ENCODE measurements at regions not wholly inside any gene's neighbourhood (a gene's known extent, or its start where the extent isn't known, plus 50 kb on each side); places are given as distances from the start of the nearest gene placed in this dataset.

- Histone ChIP-seq H3K36me3 (ENCODE audit: insufficient read depth, low read length) (no peaks in the 10 kb centered on the region), H3K4me1 (ENCODE audit: insufficient read depth, low read length) (no peaks in the 10 kb centered on the region), H3K9ac (ENCODE audit: low read depth, low read length) (no peak overlapping the region), H3K4me3 (ENCODE audit: low read length) (no peak overlapping the region), H3K27ac (ENCODE audit: low read depth, low read length) (no peak overlapping the region), H3K27me3 (ENCODE audit: insufficient read depth, low read length) (no peaks in the 10 kb centered on the region), H3K9me3 (ENCODE audit: insufficient read depth, low read depth, low read length) (no peaks in the 10 kb centered on the region)
- 69% methylated on average over 3 of the region's 3 CpGs for WGBS
Observed at GRCh38 chr4:180234730-180235129, 2008.5 kb upstream of the TENM3 start.

GRCh38 chr4:180240670-180241069 lies 2002.5 kb upstream of the TENM3 start:
- no peaks in the 10 kb centered on the region for H3K9me3 ChIP-seq (ENCODE audit: insufficient read depth, low read depth, low read length)
- H3K9ac ChIP-seq (ENCODE audit: low read depth, low read length): no peak overlapping the region
- 92% methylated on average over 2 of the region's 2 CpGs for WGBS
- no peaks in the 10 kb centered on the region for H3K27me3 ChIP-seq (ENCODE audit: insufficient read depth, low read length)
- no peak overlapping the region for H3K4me3 ChIP-seq (ENCODE audit: low read length)
- no peaks in the 10 kb centered on the region for H3K4me1 ChIP-seq (ENCODE audit: insufficient read depth, low read length)
- no peaks in the 10 kb centered on the region for H3K36me3 ChIP-seq (ENCODE audit: insufficient read depth, low read length)
- H3K27ac ChIP-seq (ENCODE audit: low read depth, low read length): no peak overlapping the region

GRCh38 chr4:180253419-180253818 lies 1989.8 kb upstream of the TENM3 start:
- Histone ChIP-seq H3K4me3 (ENCODE audit: low read length) (no peak overlapping the region), H3K4me1 (ENCODE audit: insufficient read depth, low read length) (no peaks in the 10 kb centered on the region), H3K9me3 (ENCODE audit: insufficient read depth, low read depth, low read length) (no peaks in the 10 kb centered on the region), H3K27me3 (ENCODE audit: insufficient read depth, low read length) (no peaks in the 10 kb centered on the region), H3K27ac (ENCODE audit: low read depth, low read length) (no peak overlapping the region), H3K9ac (ENCODE audit: low read depth, low read length) (no peak overlapping the region), H3K36me3 (ENCODE audit: insufficient read depth, low read length) (no peaks in the 10 kb centered on the region)
- no CpG with 5 or more reads among the region's 1 CpG for WGBS

- Histone ChIP-seq H3K4me1 (ENCODE audit: insufficient read depth, low read length) (peaks cover 4% of the 10 kb centered on the region; the same call in 1 of the 2 replicates), H3K36me3 (ENCODE audit: insufficient read depth, low read length) (no peaks in the 10 kb centered on the region), H3K9me3 (ENCODE audit: insufficient read depth, low read depth, low read length) (no peaks in the 10 kb centered on the region), H3K27ac (ENCODE audit: low read depth, low read length) (no peak overlapping the region), H3K4me3 (ENCODE audit: low read length) (no peak overlapping the region), H3K9ac (ENCODE audit: low read depth, low read length) (no peak overlapping the region), H3K27me3 (ENCODE audit: insufficient read depth, low read length) (no peaks in the 10 kb centered on the region)
- 65% methylated on average over 2 of the region's 2 CpGs for WGBS
Observed at GRCh38 chr4:180261346-180261745, 1981.9 kb upstream of the TENM3 start.

GRCh38 chr4:180280076-180280475 lies 1963.1 kb upstream of the TENM3 start:
- Histone ChIP-seq H3K9ac (ENCODE audit: low read depth, low read length) (no peak overlapping the region), H3K4me3 (ENCODE audit: low read length) (no peak overlapping the region), H3K4me1 (ENCODE audit: insufficient read depth, low read length) (no peaks in the 10 kb centered on the region), H3K27me3 (ENCODE audit: insufficient read depth, low read length) (no peaks in the 10 kb centered on the region), H3K9me3 (ENCODE audit: insufficient read depth, low read depth, low read length) (no peaks in the 10 kb centered on the region), H3K27ac (ENCODE audit: low read depth, low read length) (no peak overlapping the region), H3K36me3 (ENCODE audit: insufficient read depth, low read length) (no peaks in the 10 kb centered on the region)
- WGBS: no CpG with 5 or more reads among the region's 3 CpGs

- no peaks in the 10 kb centered on the region for H3K9me3 ChIP-seq (ENCODE audit: insufficient read depth, low read depth, low read length)
- H3K4me1 ChIP-seq (ENCODE audit: insufficient read depth, low read length): no peaks in the 10 kb centered on the region
- WGBS: 88% methylated on average over 6 of the region's 6 CpGs
- no peaks in the 10 kb centered on the region for H3K27me3 ChIP-seq (ENCODE audit: insufficient read depth, low read length)
- H3K4me3 ChIP-seq (ENCODE audit: low read length): no peak overlapping the region
- no peak overlapping the region for H3K27ac ChIP-seq (ENCODE audit: low read depth, low read length)
- H3K9ac ChIP-seq (ENCODE audit: low read depth, low read length): no peak overlapping the region
- H3K36me3 ChIP-seq (ENCODE audit: insufficient read depth, low read length): no peaks in the 10 kb centered on the region
Observed at GRCh38 chr4:180280726-180281297, 1962.4 kb upstream of the TENM3 start.

- Histone ChIP-seq H3K27me3 (ENCODE audit: insufficient read depth, low read length) (no peaks in the 10 kb centered on the region), H3K4me1 (ENCODE audit: insufficient read depth, low read length) (no peaks in the 10 kb centered on the region), H3K9ac (ENCODE audit: low read depth, low read length) (no peak overlapping the region), H3K9me3 (ENCODE audit: insufficient read depth, low read depth, low read length) (no peaks in the 10 kb centered on the region), H3K27ac (ENCODE audit: low read depth, low read length) (no peak overlapping the region), H3K36me3 (ENCODE audit: insufficient read depth, low read length) (no peaks in the 10 kb centered on the region), H3K4me3 (ENCODE audit: low read length) (no peak overlapping the region)
- WGBS: 94% methylated on average over 3 of the region's 3 CpGs
Observed at GRCh38 chr4:180281724-180282123, 1961.5 kb upstream of the TENM3 start.

GRCh38 chr4:180284267-180284666 lies 1958.9 kb upstream of the TENM3 start:
- Histone ChIP-seq H3K4me3 (ENCODE audit: low read length) (no peak overlapping the region), H3K9me3 (ENCODE audit: insufficient read depth, low read depth, low read length) (no peaks in the 10 kb centered on the region), H3K36me3 (ENCODE audit: insufficient read depth, low read length) (no peaks in the 10 kb centered on the region), H3K4me1 (ENCODE audit: insufficient read depth, low read length) (no peaks in the 10 kb centered on the region), H3K9ac (ENCODE audit: low read depth, low read length) (no peak overlapping the region), H3K27me3 (ENCODE audit: insufficient read depth, low read length) (no peaks in the 10 kb centered on the region), H3K27ac (ENCODE audit: low read depth, low read length) (no peak overlapping the region)
- 67% methylated on average over 3 of the region's 3 CpGs for WGBS

- Histone ChIP-seq H3K27ac (ENCODE audit: low read depth, low read length) (no peak overlapping the region), H3K4me1 (ENCODE audit: insufficient read depth, low read length) (no peaks in the 10 kb centered on the region), H3K9ac (ENCODE audit: low read depth, low read length) (no peak overlapping the region), H3K27me3 (ENCODE audit: insufficient read depth, low read length) (no peaks in the 10 kb centered on the region), H3K4me3 (ENCODE audit: low read length) (no peak overlapping the region), H3K36me3 (ENCODE audit: insufficient read depth, low read length) (no peaks in the 10 kb centered on the region), H3K9me3 (ENCODE audit: insufficient read depth, low read depth, low read length) (no peaks in the 10 kb centered on the region)
- WGBS: no CpG with 5 or more reads among the region's 1 CpG
Observed at GRCh38 chr4:180285796-180286195, 1957.4 kb upstream of the TENM3 start.

GRCh38 chr4:180292339-180292738 lies 1950.9 kb upstream of the TENM3 start:
- no CpG with 5 or more reads among the region's 1 CpG for WGBS
- H3K27me3 ChIP-seq (ENCODE audit: insufficient read depth, low read length): no peaks in the 10 kb centered on the region

GRCh38 chr4:180296036-180296599 lies 1947.1 kb upstream of the TENM3 start:
- WGBS: 77% methylated on average over 3 of the region's 4 CpGs
- Histone ChIP-seq H3K9me3 (ENCODE audit: insufficient read depth, low read depth, low read length) (0 out of 2 replicates have a peak, but pooled peaks cover 3% of the 10 kb centered on the region), H3K4me1 (ENCODE audit: insufficient read depth, low read length) (no peaks in the 10 kb centered on the region), H3K27ac (ENCODE audit: low read depth, low read length) (no peak overlapping the region), H3K9ac (ENCODE audit: low read depth, low read length) (no peak overlapping the region), H3K4me3 (ENCODE audit: low read length) (no peak overlapping the region), H3K27me3 (ENCODE audit: insufficient read depth, low read length) (no peaks in the 10 kb centered on the region), H3K36me3 (ENCODE audit: insufficient read depth, low read length) (no peaks in the 10 kb centered on the region)

More at GRCh38 chr4:180292339-180292738, 1950.9 kb upstream of the TENM3 start:
- Histone ChIP-seq H3K4me1 (ENCODE audit: insufficient read depth, low read length) (no peaks in the 10 kb centered on the region), H3K36me3 (ENCODE audit: insufficient read depth, low read length) (no peaks in the 10 kb centered on the region), H3K4me3 (ENCODE audit: low read length) (no peak overlapping the region), H3K9ac (ENCODE audit: low read depth, low read length) (no peak overlapping the region), H3K9me3 (ENCODE audit: insufficient read depth, low read depth, low read length) (0 out of 2 replicates have a peak, but pooled peaks cover 3% of the 10 kb centered on the region), H3K27ac (ENCODE audit: low read depth, low read length) (no peak overlapping the region)

GRCh38 chr4:180304321-180304720 lies 1938.9 kb upstream of the TENM3 start:
- 82% methylated on average over 3 of the region's 4 CpGs for WGBS
- no peaks in the 10 kb centered on the region for H3K9me3 ChIP-seq (ENCODE audit: insufficient read depth, low read depth, low read length)
- no peaks in the 10 kb centered on the region for H3K4me1 ChIP-seq (ENCODE audit: insufficient read depth, low read length)
- no peak overlapping the region for H3K9ac ChIP-seq (ENCODE audit: low read depth, low read length)
- no peak overlapping the region for H3K4me3 ChIP-seq (ENCODE audit: low read length)
- no peaks in the 10 kb centered on the region for H3K27me3 ChIP-seq (ENCODE audit: insufficient read depth, low read length)
- H3K36me3 ChIP-seq (ENCODE audit: insufficient read depth, low read length): no peaks in the 10 kb centered on the region
- H3K27ac ChIP-seq (ENCODE audit: low read depth, low read length): no peak overlapping the region

All from HUES64 (cell line).